Epithelial cell of esophagus (primary cell): ENCODE measurements at regions not wholly inside any gene's neighbourhood (a gene's known extent, or its start where the extent isn't known, plus 50 kb on each side); places are given as distances from the start of the nearest gene placed in this dataset.

ENCODE experiments used
- DNase-seq: peaks from one replicate; pipeline ENCODE4 v3.0.0; 2010; ENCODE audit warnings: low read depth
- H3K4me3 ChIP-seq: 2 replicates; pipeline ENCODE4 v1.5.1; 2011; ENCODE audit warnings: mild to moderate bottlenecking, low read length, control low read depth
- CTCF ChIP-seq: IDR thresholded peaks from 2 replicates; pipeline ENCODE4 v1.5.1; 2011; ENCODE audit warnings: low read depth, mild to moderate bottlenecking, low read length, control low read depth, inconsistent platforms; ENCODE audit not compliant: insufficient read depth; ENCODE audit errors: missing control alignments

DNA sequence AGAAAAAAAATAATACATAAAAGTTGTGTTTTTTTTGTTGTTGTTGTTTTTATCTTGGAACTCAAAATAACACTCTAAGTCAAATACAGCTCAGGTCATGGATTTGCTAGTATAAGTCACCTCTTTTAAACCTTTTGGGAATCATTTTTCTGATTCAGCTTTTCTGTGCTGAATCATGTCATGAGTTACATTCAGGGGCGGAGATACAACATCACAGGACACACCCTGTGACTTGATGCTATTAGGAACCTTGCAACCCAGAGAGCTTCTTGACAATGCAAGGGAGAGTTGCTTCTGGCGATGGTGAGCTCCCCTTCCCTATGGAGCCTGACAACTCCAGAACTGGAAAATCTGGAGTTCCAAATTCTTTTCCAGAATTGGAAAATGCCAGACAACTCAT lies 358.3 kb upstream of the C16orf82 start:
- no peak overlapping the region for H3K4me3 ChIP-seq
- no peak for TF ChIP-seq CTCF
- no peak for DNase-seq

DNA sequence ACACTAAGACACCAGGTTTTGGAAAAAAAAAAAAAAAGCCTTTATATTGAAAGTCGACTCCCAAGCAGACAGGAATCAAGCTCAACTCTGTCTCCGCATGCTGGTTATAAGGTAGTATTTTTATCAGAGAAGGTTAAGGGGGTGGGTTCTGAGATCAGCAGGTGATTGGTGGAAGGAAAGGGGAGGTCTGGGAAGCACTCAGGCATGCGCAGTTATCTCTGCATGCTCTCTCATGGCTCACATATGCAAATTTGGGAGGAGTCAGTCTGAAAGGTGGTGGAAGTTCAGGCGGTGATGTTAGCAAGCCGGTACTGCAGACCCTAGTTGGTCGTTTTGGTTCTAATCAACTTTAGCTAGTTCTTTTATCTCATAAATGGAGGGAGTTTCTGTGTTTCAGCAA lies 357.6 kb upstream of the C16orf82 start:
- TF ChIP-seq CTCF: no peak
- no peak overlapping the region for H3K4me3 ChIP-seq
- DNase-seq: no peak

DNA sequence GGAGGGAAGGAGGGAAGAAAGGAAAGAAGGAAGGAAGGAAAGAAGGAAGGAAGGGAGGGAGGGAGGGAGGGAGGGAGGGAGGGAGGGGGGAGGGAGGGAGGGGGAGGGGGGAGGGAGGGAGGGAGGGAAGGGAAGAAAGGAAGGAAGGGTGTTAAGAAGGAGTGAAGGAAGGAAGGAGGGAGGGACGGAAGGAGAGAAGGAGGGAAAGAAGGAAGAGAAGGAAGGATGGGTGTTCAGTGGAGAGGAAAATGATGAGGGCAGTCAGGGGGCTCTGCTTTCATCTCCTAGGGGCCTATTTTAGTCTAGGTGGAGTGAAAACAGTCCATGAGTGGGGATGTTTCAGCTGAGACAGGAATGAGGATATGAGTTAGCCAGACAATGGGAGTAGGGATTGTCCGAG lies 357.0 kb upstream of the C16orf82 start:
- DNase-seq: no peak

DNA sequence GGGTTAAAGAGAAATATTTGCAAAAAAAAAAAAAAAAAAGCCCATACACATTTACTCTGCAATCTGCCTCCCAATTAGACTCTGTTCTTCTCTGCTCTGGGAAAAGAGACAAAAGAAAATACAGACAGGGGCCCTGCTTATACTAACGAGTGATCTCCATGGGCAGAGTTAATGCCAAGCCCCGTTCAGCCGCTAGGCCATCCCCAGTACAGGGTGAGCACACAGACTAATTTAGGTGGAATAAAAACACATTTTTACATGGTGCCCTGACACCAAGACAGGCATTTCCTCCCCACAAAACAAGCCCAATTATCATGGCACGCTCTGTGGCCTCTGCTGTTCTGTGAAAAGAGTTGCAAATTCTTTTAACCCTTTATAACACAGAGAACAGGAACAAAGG lies 356.3 kb upstream of the C16orf82 start:
- TF ChIP-seq CTCF: no peak

More for the DNA sequence above, 357.0 kb upstream of the C16orf82 start:
- no peak for TF ChIP-seq CTCF
- no peak overlapping the region for H3K4me3 ChIP-seq

GRCh38 chr16:26712876-26713275 lies 353.9 kb upstream of the C16orf82 start:
- no peak for TF ChIP-seq CTCF
- H3K4me3 ChIP-seq: no peak overlapping the region
- DNase-seq: no peak

More for the DNA sequence above, 356.3 kb upstream of the C16orf82 start:
- no peak for DNase-seq
- no peak overlapping the region for H3K4me3 ChIP-seq

- no peak for DNase-seq
Observed at GRCh38 chr16:26715969-26716368, 350.8 kb upstream of the C16orf82 start.

More at GRCh38 chr16:26715969-26716368, 350.8 kb upstream of the C16orf82 start:
- no peak for TF ChIP-seq CTCF
- H3K4me3 ChIP-seq: no peak overlapping the region
